ENCODE measurements at regions not wholly inside any gene's neighbourhood (a gene's known extent, or its start where the extent isn't known, plus 50 kb on each side); places are given as distances from the start of the nearest gene placed in this dataset.

- TF ChIP-seq ZNF217 (IDR thresholded peaks at IDR 0.05) (no peak), NFYB (IDR thresholded peaks at IDR 0.05; ENCODE audit: insufficient read depth, low read depth, low read length) (no peak), BHLHE40 (IDR thresholded peaks at IDR 0.05; ENCODE audit: borderline replicate concordance in 1 of 2, low read depth in 2 of 2, low read length in 1 of 2) (no peak), STAT3 (IDR thresholded peaks at IDR 0.05; ENCODE audit: low read depth, low read length) (no peak), EGR1 (IDR thresholded peaks at IDR 0.05; ENCODE audit: borderline replicate concordance in 1 of 2, low read depth in 2 of 2, low read length in 2 of 2) (no peak)
Measured at GRCh38 chr1:105585791-105586190, 1470.7 kb upstream of the PRMT6 start (continued).

GRCh38 chr1:105591681-105592080 lies 1464.8 kb upstream of the PRMT6 start:
- H3K79me2 ChIP-seq (ENCODE audit: control insufficient read depth, insufficient read depth, low read length): no peaks in the 10 kb centered on the region
- ATAC-seq: no peak
- intact Hi-C loops (cut with micrococcal nuclease; ENCODE audit: unreplicated experiment): no loop called here
- H3K36me3 ChIP-seq (ENCODE audit: control insufficient read depth in 2 of 2, insufficient read depth in 2 of 2, low read length in 1 of 2): no peaks in the 10 kb centered on the region
- SMC1A ChIA-PET (ENCODE audit: uncharacterized antibody, unreplicated experiment): no interaction called here
- no peak for FAIRE-seq
- no peak overlapping the region for H3K27ac ChIP-seq (ENCODE audit: control insufficient read depth, insufficient read depth)
- in situ Hi-C loops (cut with MboI): no loop called here
- no peak overlapping the region for H3K9ac ChIP-seq (ENCODE audit: control insufficient read depth, insufficient read depth, low read length)
- 4% methylated on average over 1 of the region's 1 CpG for WGBS (ENCODE audit: insufficient coverage, insufficient replicate concordance, low lambda C conversion rate, missing lambda C conversion rate)
- RAD21 ChIA-PET (ENCODE audit: unreplicated experiment): no interaction called here
- H3K27me3 ChIP-seq (replicated peaks in 1 of 2; ENCODE audit: control insufficient read depth in 2 of 2, insufficient read depth in 2 of 2, low read length in 1 of 2): no peaks in the 10 kb centered on the region
- no TSS peak for BruUV-seq (replicated peaks)
- CTCF ChIA-PET: no interaction called here
- H3K4me3 ChIP-seq: no peak overlapping the region
- no peak for DNase-seq (ENCODE audit: low read depth, low spot score)
- no peaks in the 10 kb centered on the region for H4K20me1 ChIP-seq (ENCODE audit: control insufficient read depth, insufficient read depth)
- no peaks in the 10 kb centered on the region for H3K9me3 ChIP-seq (replicated peaks; ENCODE audit: control insufficient read depth, insufficient read depth, low read length)
- H2AFZ ChIP-seq (ENCODE audit: control insufficient read depth, low read depth, low read length): no peak overlapping the region
- POLR2A ChIA-PET: no interaction called here
- H3K4me1 ChIP-seq (ENCODE audit: control insufficient read depth, insufficient read depth, low read length): no peaks in the 10 kb centered on the region
- no peak overlapping the region for H3K4me2 ChIP-seq (ENCODE audit: control insufficient read depth, insufficient read depth)
- no peak for TF ChIP-seq RBBP5 (conservative IDR thresholded peaks at IDR 0.05)
- no peak for TF ChIP-seq TCF3 (IDR thresholded peaks at IDR 0.05; ENCODE audit: borderline replicate concordance, insufficient read depth, low read depth, low read length)
- no peak for TF ChIP-seq FOXM1 (IDR thresholded peaks at IDR 0.05; ENCODE audit: low read depth, low read length)
- TF ChIP-seq ZZZ3 (IDR thresholded peaks at IDR 0.05; ENCODE audit: control insufficient read depth, insufficient read length, low read depth): no peak
- TF ChIP-seq SREBF2 (IDR thresholded peaks at IDR 0.05; ENCODE audit: low read length): no peak
- no peak for TF ChIP-seq IKZF1 (conservative IDR thresholded peaks at IDR 0.05)
- no peak for TF ChIP-seq SKIL (IDR thresholded peaks at IDR 0.05; ENCODE audit: low read depth, poor library complexity, severe bottlenecking)
- no peak for TF ChIP-seq NFYA (IDR thresholded peaks at IDR 0.05; ENCODE audit: borderline replicate concordance, low read depth, low read length)
- TF ChIP-seq TCF7 (IDR thresholded peaks at IDR 0.05; ENCODE audit: borderline replicate concordance): no peak
- TF ChIP-seq YBX1 (IDR thresholded peaks at IDR 0.05): no peak
- TF ChIP-seq POLR2AphosphoS5 (IDR thresholded peaks at IDR 0.05; ENCODE audit: low read length): no peak
- no peak for TF ChIP-seq PAX5 (IDR thresholded peaks at IDR 0.05; ENCODE audit: borderline replicate concordance, low read depth, low read length)
- TF ChIP-seq ZBTB33 (IDR thresholded peaks at IDR 0.05): no peak
- TF ChIP-seq PAX8 (IDR thresholded peaks at IDR 0.05): no peak
- TF ChIP-seq SIN3A (IDR thresholded peaks at IDR 0.05; ENCODE audit: low read depth, low read length): no peak

Measured in GM12878 (cell line).